ENCODE measurements at regions not wholly inside any gene's neighbourhood (a gene's known extent, or its start where the extent isn't known, plus 50 kb on each side); places are given as distances from the start of the nearest gene placed in this dataset.

GRCh38 chr4:55278316-55278715 is 67.7 kb upstream of the SRD5A3 start:
- no peak for TF ChIP-seq CTCF (conservative IDR thresholded peaks at IDR 0.05 in 1 of 2, IDR thresholded peaks at IDR 0.05 in 1 of 2; ENCODE audit: extremely low read depth in 1 of 2, insufficient read depth in 1 of 2, low read depth in 1 of 2, low read length in 2 of 2)
- no peak for TF ChIP-seq EZH2 (IDR thresholded peaks at IDR 0.05; ENCODE audit: borderline replicate concordance, low read length)

Measured in mammary epithelial cell (primary cell).